Neural cell (in vitro differentiated cells): ENCODE measurements at regions not wholly inside any gene's neighbourhood (a gene's known extent, or its start where the extent isn't known, plus 50 kb on each side); places are given as distances from the start of the nearest gene placed in this dataset.
"Not testable (repeated sequence)": the region's sequence is repeated elsewhere in the genome, so short reads cannot be mapped to it uniquely, and the experiment has no call there.

ENCODE experiments used
- H2AFZ ChIP-seq: fragments of 200-600, 300-800 bp; sonication (generic), shearing (Covaris generic); 2 replicates; pipeline ENCODE4 v1.6.0; 2014; ENCODE audit warnings: low read depth, mild to moderate bottlenecking, antibody characterized with exemption, low read length, moderate library complexity
- H3F3A ChIP-seq: fragments of 200-600 bp; shearing (Covaris generic); 2 replicates; pipeline ENCODE4 v1.6.1; 2016; ENCODE audit warnings: mild to moderate bottlenecking, moderate library complexity, mixed read lengths, antibody characterized with exemption, low read length; ENCODE audit not compliant: insufficient read depth, poor library complexity, severe bottlenecking
- H3K27ac ChIP-seq: fragments of 200-600, 300-800 bp; sonication (generic), shearing (Covaris generic); 2 replicates; pipeline ENCODE4 v1.5.1; 2014; ENCODE audit warnings: mild to moderate bottlenecking, low read length, moderate library complexity
- H3K27me3 ChIP-seq: fragments of 300-800, 200-600 bp; sonication (generic), shearing (Covaris generic); 2 replicates; pipeline ENCODE4 v1.6.0; 2014; ENCODE audit warnings: mild to moderate bottlenecking, low read depth, low read length, moderate library complexity; ENCODE audit not compliant: insufficient read depth
- H3K36me3 ChIP-seq: fragments of 300-800, 200-600 bp; sonication (generic), shearing (Covaris generic); 2 replicates; pipeline ENCODE4 v1.5.1; 2014; ENCODE audit warnings: mild to moderate bottlenecking, antibody characterized with exemption, low read length, moderate library complexity; ENCODE audit not compliant: insufficient read depth
- H3K4me2 ChIP-seq: fragments of 300-800, 200-600 bp; sonication (generic), shearing (Covaris generic); 2 replicates; pipeline ENCODE4 v1.6.0; 2014; ENCODE audit warnings: mild to moderate bottlenecking, low read length
- H3K4me3 ChIP-seq: fragments of 300-800, 200-600 bp; sonication (generic), shearing (Covaris generic); 2 replicates; pipeline ENCODE4 v1.5.1; 2014; ENCODE audit warnings: mild to moderate bottlenecking, low read length, moderate library complexity
- H3K79me2 ChIP-seq: fragments of 200-600 bp; shearing (Covaris generic); replicated peaks from 2 replicates; pipeline ENCODE4 v1.6.0; 2014; ENCODE audit warnings: mild to moderate bottlenecking, low read length, moderate library complexity; ENCODE audit not compliant: insufficient read depth
- H3K9ac ChIP-seq: fragments of 300-800, 200-600 bp; sonication (generic), shearing (Covaris generic); 2 replicates; pipeline ENCODE4 v1.6.1; 2016; ENCODE audit warnings: mild to moderate bottlenecking, low read length, mixed read lengths
- H3K9me2 ChIP-seq: fragments of 200-600 bp; shearing (Covaris generic); 2 replicates; pipeline ENCODE4 v1.6.1; 2016; ENCODE audit warnings: mild to moderate bottlenecking, low read length, mixed read lengths; ENCODE audit not compliant: insufficient read depth
- H3K9me3 ChIP-seq: fragments of 200-600, 300-800 bp; sonication (generic), shearing (Covaris generic); 2 replicates; pipeline ENCODE4 v1.6.1; 2016; ENCODE audit warnings: mild to moderate bottlenecking, mixed run types, low read length, moderate library complexity, mixed read lengths
- H4K20me1 ChIP-seq: fragments of 200-600 bp; shearing (Covaris generic); 2 replicates; pipeline ENCODE4 v1.6.1; 2016; ENCODE audit warnings: mild to moderate bottlenecking, mixed run types; ENCODE audit not compliant: insufficient read depth
- CTCF ChIP-seq: fragments of 450-650 bp; IDR thresholded peaks from 2 replicates; pipeline ENCODE4 v1.5.1; 2014; ENCODE audit warnings: antibody characterized with exemption, mild to moderate bottlenecking, moderate library complexity; ENCODE audit not compliant: poor library complexity, severe bottlenecking
- EP300 ChIP-seq: fragments of 450-650 bp; conservative IDR thresholded peaks from 2 replicates; pipeline ENCODE4 v1.6.1; 2014; ENCODE audit warnings: antibody characterized with exemption, mild to moderate bottlenecking, moderate library complexity; ENCODE audit not compliant: poor library complexity, severe bottlenecking
- EZH2 ChIP-seq: fragments of 200-600, 300-800 bp; shearing (Covaris generic), sonication (generic); IDR thresholded peaks from 2 replicates; pipeline ENCODE4 v1.6.1; 2014; ENCODE audit warnings: antibody characterized with exemption, low read length, borderline replicate concordance, mild to moderate bottlenecking; ENCODE audit not compliant: insufficient read depth, poor library complexity, severe bottlenecking
- MXI1 ChIP-seq: fragments of 450-650 bp; conservative IDR thresholded peaks from 2 replicates; pipeline ENCODE4 v1.6.1; 2014; ENCODE audit warnings: antibody characterized with exemption, mild to moderate bottlenecking; ENCODE audit not compliant: poor library complexity, severe bottlenecking
- POLR2AphosphoS5 ChIP-seq: IDR thresholded peaks from 2 replicates; pipeline ENCODE4 v1.6.1; 2012
- RAD21 ChIP-seq: fragments of 450-650 bp; conservative IDR thresholded peaks from 2 replicates; pipeline ENCODE4 v1.6.1; 2014; ENCODE audit warnings: antibody characterized with exemption, mild to moderate bottlenecking, moderate library complexity
- REST ChIP-seq: IDR thresholded peaks from 2 replicates; pipeline ENCODE4 v1.6.1; 2012; ENCODE audit warnings: borderline replicate concordance
- SMC3 ChIP-seq: fragments of 450-650 bp; conservative IDR thresholded peaks from 2 replicates; pipeline ENCODE4 v1.6.1; 2014; ENCODE audit warnings: antibody characterized with exemption, mild to moderate bottlenecking, moderate library complexity; ENCODE audit not compliant: poor library complexity
- TAF1 ChIP-seq: IDR thresholded peaks from 2 replicates; pipeline ENCODE4 v1.6.1; 2012; ENCODE audit warnings: low read depth

GRCh38 chr2:221895366-221896121 is 323.4 kb upstream of the EPHA4 start:
- no peak for TF ChIP-seq CTCF
- TF ChIP-seq POLR2AphosphoS5, result no peak
- TF ChIP-seq TAF1, result no peak
- no peak for TF ChIP-seq MXI1
- no peak for TF ChIP-seq SMC3
- no peak for TF ChIP-seq EZH2
- TF ChIP-seq REST, result no peak
- TF ChIP-seq EP300, result no peak
- no peak for TF ChIP-seq RAD21
- H2AFZ ChIP-seq, result no peak overlapping the region
- H3K4me2 ChIP-seq, result no peak overlapping the region
- no peaks in the 10 kb centered on the region for H3F3A ChIP-seq
- H3K27me3 ChIP-seq, result no peaks in the 10 kb centered on the region
- H3K9me3 ChIP-seq, result no peaks in the 10 kb centered on the region
- H3K27ac ChIP-seq, result no peak overlapping the region
- no peaks in the 10 kb centered on the region for H3K9me2 ChIP-seq
- no peaks in the 10 kb centered on the region for H3K36me3 ChIP-seq
- H3K79me2 ChIP-seq, result no peaks in the 10 kb centered on the region
- H3K9ac ChIP-seq, result no peak overlapping the region
- no peaks in the 10 kb centered on the region for H4K20me1 ChIP-seq
- H3K4me3 ChIP-seq, result no peak overlapping the region

DNA sequence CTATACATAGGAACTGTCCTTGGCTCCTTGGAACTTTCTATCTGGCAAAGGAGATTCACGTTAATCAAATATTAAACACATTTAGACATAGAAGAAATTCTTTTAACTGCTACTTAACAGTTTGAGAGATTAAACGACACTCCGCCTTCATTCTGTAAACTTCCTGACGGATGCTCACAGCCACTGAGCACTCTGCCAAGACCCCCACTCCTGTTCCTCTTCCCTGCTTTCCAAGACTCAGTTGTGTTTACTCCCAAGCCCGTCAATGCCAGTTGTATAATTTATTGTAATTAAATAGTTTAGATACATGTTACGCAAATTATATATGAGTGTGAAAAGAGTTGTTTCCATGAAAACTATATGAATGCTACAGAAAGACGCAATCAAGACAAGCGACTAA is 321.4 kb upstream of the EPHA4 start:
- H3F3A ChIP-seq, result no peaks in the 10 kb centered on the region
- no peak overlapping the region for H3K27ac ChIP-seq
- no peaks in the 10 kb centered on the region for H3K9me3 ChIP-seq
- no peak overlapping the region for H3K4me3 ChIP-seq
- no peak for TF ChIP-seq EZH2
- no peak for TF ChIP-seq EP300
- TF ChIP-seq REST, result no peak
- TF ChIP-seq TAF1, result no peak
- no peak for TF ChIP-seq MXI1
- no peak for TF ChIP-seq POLR2AphosphoS5
- no peak for TF ChIP-seq SMC3
- TF ChIP-seq RAD21, result no peak
- no peak for TF ChIP-seq CTCF
- H3K27me3 ChIP-seq, result no peaks in the 10 kb centered on the region
- H4K20me1 ChIP-seq, result no peaks in the 10 kb centered on the region
- no peaks in the 10 kb centered on the region for H3K79me2 ChIP-seq
- H3K4me2 ChIP-seq, result no peak overlapping the region
- H3K9me2 ChIP-seq, result no peaks in the 10 kb centered on the region
- H3K9ac ChIP-seq, result no peak overlapping the region
- H2AFZ ChIP-seq, result no peak overlapping the region
- no peaks in the 10 kb centered on the region for H3K36me3 ChIP-seq

GRCh38 chr2:221892006-221892405 is 319.9 kb upstream of the EPHA4 start:
- not testable (repeated sequence) for H3K27ac ChIP-seq, H3K36me3 ChIP-seq

More at GRCh38 chr2:221892006-221892405, 319.9 kb upstream of the EPHA4 start:
- H4K20me1 ChIP-seq, H3K9me3 ChIP-seq, H2AFZ ChIP-seq, H3K4me3 ChIP-seq, H3F3A ChIP-seq, H3K9ac ChIP-seq, H3K27me3 ChIP-seq, H3K79me2 ChIP-seq, H3K4me2 ChIP-seq, H3K9me2 ChIP-seq: not testable (repeated sequence)
